Thymus (tissue), 11 donors: ENCODE measurements at regions not wholly inside any gene's neighbourhood (a gene's known extent, or its start where the extent isn't known, plus 50 kb on each side); places are given as distances from the start of the nearest gene placed in this dataset.

Experiments used
- DNase-seq, 9 donors: peaks; one replicate each; pipeline ENCODE4 v3.0.0-alpha.2; 2013; ENCODE audit warnings: low spot score in 9 of 9, low read depth in 6 of 9, missing footprints in 1 of 9
- H3K27ac ChIP-seq, 2 donors: one replicate each; pipeline ENCODE4 v1.5.1; 2013; ENCODE audit warnings: control low read depth in 1 of 2, low read depth in 1 of 2, low read length in 1 of 2, mild to moderate bottlenecking in 1 of 2, moderate library complexity in 1 of 2
- H3K27me3 ChIP-seq, 2 donors: one replicate each; pipeline ENCODE4 v1.5.1; 2013; ENCODE audit warnings: low read length in 1 of 2; ENCODE audit not compliant: control insufficient read depth in 2 of 2, insufficient read depth in 1 of 2
- H3K36me3 ChIP-seq, 2 donors: one replicate each; pipeline ENCODE4 v1.5.1; 2013; ENCODE audit warnings: low read length in 1 of 2, mild to moderate bottlenecking in 1 of 2, moderate library complexity in 1 of 2; ENCODE audit not compliant: control insufficient read depth in 2 of 2, insufficient read depth in 2 of 2
- H3K4me1 ChIP-seq, 2 donors: one replicate each; pipeline ENCODE4 v1.5.1; 2013; ENCODE audit warnings: low read length in 2 of 2; ENCODE audit not compliant: control insufficient read depth in 2 of 2, insufficient read depth in 2 of 2
- H3K4me3 ChIP-seq, 2 donors: one replicate each; pipeline ENCODE4 v1.5.1; 2013; ENCODE audit warnings: low read length in 2 of 2, control low read depth in 1 of 2, mild to moderate bottlenecking in 1 of 2
- H3K9me3 ChIP-seq, 2 donors: one replicate each; pipeline ENCODE4 v1.5.1; 2013; ENCODE audit warnings: low read length in 1 of 2, mild to moderate bottlenecking in 1 of 2; ENCODE audit not compliant: control insufficient read depth in 2 of 2, insufficient read depth in 1 of 2
- WGBS: extraction: QIAGEN DNeasy Blood & Tissue Kit; methylation state at CpG from one replicate; pipeline ENCODE4 v1.1.7; 2013; 5-methylcytosine and 5-hydroxymethylcytosine counted together
- donor health status: healthy.

GRCh38 chr2:217293046-217293445 is 433.2 kb upstream of the TNP1 start:
- no peaks in the 10 kb centered on the region for H3K36me3 ChIP-seq
- H3K27me3 ChIP-seq: no peaks in the 10 kb centered on the region
- WGBS: 69% methylated on average over 5 of the region's 5 CpGs
- H3K4me1 ChIP-seq: no peaks in the 10 kb centered on the region
- no peak overlapping the region for H3K27ac ChIP-seq
- no peaks in the 10 kb centered on the region for H3K9me3 ChIP-seq
- H3K4me3 ChIP-seq: no peak overlapping the region
- peak in 1 of 9 donors; percentile 17 for DNase-seq

DNA sequence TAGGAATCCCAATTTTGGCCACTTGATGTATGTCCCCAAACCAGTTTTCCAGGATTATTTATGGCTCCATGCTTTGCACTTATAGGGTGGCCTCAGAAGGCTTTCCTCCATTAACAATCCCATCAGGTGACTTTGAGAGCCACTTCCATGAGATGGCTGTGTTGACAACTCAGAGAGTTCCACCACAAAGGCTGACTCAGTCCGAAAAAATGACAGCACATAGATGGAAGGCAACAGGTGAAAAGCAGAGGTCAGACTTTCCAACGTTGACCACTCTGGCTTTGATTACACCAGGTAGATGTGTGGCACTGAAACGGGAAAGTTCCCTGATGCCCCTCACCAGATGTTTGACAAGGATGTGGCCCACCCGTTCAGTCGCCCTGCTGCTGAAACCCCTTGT is 431.4 kb upstream of the TNP1 start:
- H3K27me3 ChIP-seq: no peaks in the 10 kb centered on the region
- DNase-seq: no peak
- WGBS: 96% methylated on average over 5 of the region's 5 CpGs
- no peaks in the 10 kb centered on the region for H3K9me3 ChIP-seq
- H3K27ac ChIP-seq: no peak overlapping the region
- no peak overlapping the region for H3K4me3 ChIP-seq
- H3K36me3 ChIP-seq: no peaks in the 10 kb centered on the region
- no peaks in the 10 kb centered on the region for H3K4me1 ChIP-seq

- H3K4me3 ChIP-seq: no peak overlapping the region
- no peaks in the 10 kb centered on the region for H3K9me3 ChIP-seq
- no peaks in the 10 kb centered on the region for H3K36me3 ChIP-seq
- no peak for DNase-seq
- no peaks in the 10 kb centered on the region for H3K27me3 ChIP-seq
- H3K27ac ChIP-seq: no peak overlapping the region
- no peaks in the 10 kb centered on the region for H3K4me1 ChIP-seq
Observed at GRCh38 chr2:217290467-217290866, 430.6 kb upstream of the TNP1 start.

- 95% methylated on average over 2 of the region's 2 CpGs for WGBS
Observed at GRCh38 chr2:217289907-217290280, 430.0 kb upstream of the TNP1 start.

GRCh38 chr2:217289177-217289906 is 429.5 kb upstream of the TNP1 start:
- Histone ChIP-seq H3K4me3 (no peak overlapping the region), H3K4me1 (no peaks in the 10 kb centered on the region), H3K27ac (no peak overlapping the region), H3K36me3 (no peaks in the 10 kb centered on the region), H3K27me3 (no peaks in the 10 kb centered on the region), H3K9me3 (no peaks in the 10 kb centered on the region)
- WGBS: 97% methylated on average over 2 of the region's 2 CpGs
- no peak for DNase-seq

More at GRCh38 chr2:217289907-217290280, 430.0 kb upstream of the TNP1 start:
- Histone ChIP-seq H3K4me3 (no peak overlapping the region), H3K27ac (no peak overlapping the region), H3K4me1 (no peaks in the 10 kb centered on the region), H3K9me3 (no peaks in the 10 kb centered on the region), H3K36me3 (no peaks in the 10 kb centered on the region), H3K27me3 (no peaks in the 10 kb centered on the region)
- DNase-seq: no peak

GRCh38 chr2:217288472-217289063 is 428.7 kb upstream of the TNP1 start:
- WGBS: 77% methylated on average over 3 of the region's 3 CpGs
- H3K4me3 ChIP-seq: no peak overlapping the region

DNA sequence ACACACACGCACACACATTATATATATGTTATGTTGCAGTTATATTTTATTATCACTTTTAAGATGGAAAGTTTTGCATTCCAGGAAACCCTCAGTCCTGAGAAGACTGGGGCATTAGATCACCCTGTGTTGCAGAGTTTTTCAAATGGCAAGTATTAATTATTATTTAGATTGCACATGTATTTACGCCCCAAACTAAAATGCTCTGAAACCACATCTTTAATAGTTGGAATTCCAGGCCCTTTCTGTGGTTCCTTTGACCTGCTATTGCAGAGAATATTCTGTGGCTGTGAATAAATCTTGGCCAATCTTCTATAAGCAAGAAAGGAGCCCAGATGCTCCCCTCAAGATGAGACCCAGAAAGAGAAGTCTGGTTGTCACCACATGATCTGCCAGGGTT is 427.0 kb upstream of the TNP1 start:
- no peak overlapping the region for H3K4me3 ChIP-seq
- H3K36me3 ChIP-seq: no peaks in the 10 kb centered on the region
- no peaks in the 10 kb centered on the region for H3K9me3 ChIP-seq
- H3K27me3 ChIP-seq: no peaks in the 10 kb centered on the region
- WGBS: 97% methylated on average over 2 of the region's 2 CpGs
- no peak overlapping the region for H3K27ac ChIP-seq
- H3K4me1 ChIP-seq: no peaks in the 10 kb centered on the region
- DNase-seq: no peak

More at GRCh38 chr2:217288472-217289063, 428.7 kb upstream of the TNP1 start:
- Histone ChIP-seq H3K9me3 (no peaks in the 10 kb centered on the region), H3K27ac (no peak overlapping the region), H3K27me3 (no peaks in the 10 kb centered on the region), H3K4me1 (no peaks in the 10 kb centered on the region), H3K36me3 (no peaks in the 10 kb centered on the region)
- DNase-seq: no peak

- no peaks in the 10 kb centered on the region for H3K4me1 ChIP-seq
- no peaks in the 10 kb centered on the region for H3K27me3 ChIP-seq
- no peak overlapping the region for H3K4me3 ChIP-seq
- no peak for DNase-seq
- WGBS: 98% methylated on average over 4 of the region's 4 CpGs
- H3K36me3 ChIP-seq: no peaks in the 10 kb centered on the region
- H3K9me3 ChIP-seq: no peaks in the 10 kb centered on the region
- H3K27ac ChIP-seq: no peak overlapping the region
Observed at GRCh38 chr2:217285926-217286325, 426.1 kb upstream of the TNP1 start.

GRCh38 chr2:217283460-217283859 is 423.6 kb upstream of the TNP1 start:
- no peaks in the 10 kb centered on the region for H3K27me3 ChIP-seq
- H3K36me3 ChIP-seq: no peaks in the 10 kb centered on the region
- no peaks in the 10 kb centered on the region for H3K4me1 ChIP-seq
- DNase-seq: no peak
- 92% methylated on average over 6 of the region's 6 CpGs for WGBS
- H3K27ac ChIP-seq: no peak overlapping the region
- no peak overlapping the region for H3K4me3 ChIP-seq
- no peaks in the 10 kb centered on the region for H3K9me3 ChIP-seq
